ENCODE measurements at regions not wholly inside any gene's neighbourhood (a gene's known extent, or its start where the extent isn't known, plus 50 kb on each side); places are given as distances from the start of the nearest gene placed in this dataset.

DNA sequence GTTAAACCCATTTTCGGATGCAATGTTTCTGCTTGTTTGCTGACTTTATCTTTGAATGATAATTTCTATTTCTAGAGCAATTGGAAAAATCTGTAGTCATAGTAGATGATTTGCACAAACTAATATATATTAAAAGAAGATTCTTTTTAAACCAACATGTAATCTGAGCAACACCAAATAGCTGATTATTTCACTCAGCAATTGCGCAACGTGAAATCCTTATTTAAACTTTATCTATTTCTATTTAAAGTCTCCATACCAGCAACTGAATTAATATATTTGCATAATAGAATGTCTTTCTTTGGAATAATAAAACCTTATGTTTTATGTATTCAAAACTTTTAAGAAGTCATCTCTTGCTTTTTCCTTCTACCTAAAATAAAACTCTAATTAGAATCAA lies 1132.4 kb downstream of the FLRT2 start:
- BruUV-seq (replicated peaks), result no TSS peak
- H4K5ac ChIP-seq (ENCODE audit: low read depth, low read length), result no peak overlapping the region
- ATAC-seq (ENCODE audit: low read depth) (no peak), DNase-seq (no peak)
- H4K91ac ChIP-seq (ENCODE audit: insufficient read depth, low read depth, low read length), result no peak overlapping the region
- in situ Hi-C loops (cut with MboI; ENCODE audit: low sequenced_read_pairs) (no loop called here), intact Hi-C loops (cut with micrococcal nuclease) (no loop called here), dilution Hi-C loops (cut with HindIII; ENCODE audit: low sequenced_read_pairs, unreplicated experiment) (no loop called here)
- no peak overlapping the region for H3K14ac ChIP-seq (replicated peaks; ENCODE audit: low read depth, low read length)
- H3K36me3 ChIP-seq (ENCODE audit: control insufficient read depth, insufficient read depth, low read length), result no peaks in the 10 kb centered on the region
- ChIA-PET CTCF (no interaction called here), POLR2A (ENCODE audit: unreplicated experiment) (no interaction called here)
- no peak overlapping the region for H4K8ac ChIP-seq (ENCODE audit: low read depth in 2 of 2, low read length in 2 of 2)
- no peaks in the 10 kb centered on the region for H4K20me1 ChIP-seq (ENCODE audit: insufficient read depth, low read length)
- H2BK15ac ChIP-seq (ENCODE audit: low read depth, low read length), result no peak overlapping the region
- H3K56ac ChIP-seq (ENCODE audit: extremely low read depth, insufficient read depth, low read length), result no peak overlapping the region
- H2AK9ac ChIP-seq (replicated peaks; ENCODE audit: low read depth, low read length, poor library complexity), result no peak overlapping the region
- no peak overlapping the region for H2AK5ac ChIP-seq (ENCODE audit: low read depth, low read length)
- H3K18ac ChIP-seq (ENCODE audit: low read depth, low read length), result no peak overlapping the region
- H3K4me3 ChIP-seq (ENCODE audit: insufficient read depth, low read depth, low read length), result no peak overlapping the region
- no peak overlapping the region for H3K27ac ChIP-seq (ENCODE audit: insufficient read depth, low read length)
- H2AFZ ChIP-seq (replicated peaks; ENCODE audit: low read length, poor library complexity), result no peak overlapping the region
- no peak overlapping the region for H3K23ac ChIP-seq (ENCODE audit: low read depth, low read length)
- no peaks in the 10 kb centered on the region for H3K4me1 ChIP-seq (ENCODE audit: control insufficient read depth, insufficient read depth, low read length)
- H2BK5ac ChIP-seq (ENCODE audit: low read depth, low read length, poor library complexity, severe bottlenecking), result no peak overlapping the region
- no peaks in the 10 kb centered on the region for H3K9me3 ChIP-seq (ENCODE audit: control insufficient read depth, insufficient read depth, low read length)
- H3K9ac ChIP-seq (ENCODE audit: low read depth, low read length), result no peak overlapping the region
- H3K27me3 ChIP-seq (ENCODE audit: control insufficient read depth, insufficient read depth, low read length), result no peaks in the 10 kb centered on the region
- no peak overlapping the region for H2BK20ac ChIP-seq (ENCODE audit: low read depth, low read length)
- H2BK120ac ChIP-seq (ENCODE audit: low read depth, low read length), result no peak overlapping the region
- H3K9me1 ChIP-seq (ENCODE audit: insufficient read depth, low read length), result peaks cover 2% of the 10 kb centered on the region; the same call in 1 of the 2 replicates
- H3K79me1 ChIP-seq (ENCODE audit: low read depth in 1 of 2, low read length in 2 of 2), result no peaks in the 10 kb centered on the region
- WGBS, 2 experiments (ENCODE audit: extremely low coverage in 2 of 2, insufficient read length in 1 of 2), result no CpG with 5 or more reads among the region's 3 CpGs
- H3K4me2 ChIP-seq (ENCODE audit: low read depth, low read length), result no peak overlapping the region
- no peak for TF ChIP-seq RFX5 (IDR thresholded peaks at IDR 0.05; ENCODE audit: low read depth, low read length)
- peak; percentile 93 for TF ChIP-seq CEBPB (IDR thresholded peaks at IDR 0.05; ENCODE audit: low read depth, low read length)
- no peak overlapping the region for H3K4ac ChIP-seq (ENCODE audit: low read depth, low read length)

Measured in IMR-90 (cell line).